MCF 10A (cell line): ENCODE measurements at regions not wholly inside any gene's neighbourhood (a gene's known extent, or its start where the extent isn't known, plus 50 kb on each side); places are given as distances from the start of the nearest gene placed in this dataset.

Source experiments
- BruUV-seq: library from RNA; stranded (reverse); fragments of 400-500 nt; replicated peaks from 2 replicates; lab custom pipeline; 2021; lab: Mats Ljungman, UMichigan
- CTCF ChIA-PET: fragments of 300-600 bp; sonication (Branson Sonifier 250); formaldehyde crosslinking; extraction: SDS; loops from one replicate; lab custom pipeline; 2021; ENCODE audit warnings: antibody characterized with exemption, inconsistent platforms; lab: Yijun Ruan, JAX
- POLR2A ChIA-PET: fragments of 300-600, 350-650 bp; sonication (Branson Sonifier 250); formaldehyde crosslinking; extraction: SDS; loops from one replicate; lab custom pipeline; 2020; ENCODE audit warnings: antibody characterized with exemption, inconsistent platforms; lab: Yijun Ruan, JAX
- DNase-seq: peaks from one replicate; pipeline ENCODE4 v3.0.0-alpha.2; 2018; ENCODE audit not compliant: unreplicated experiment
- H3K27ac Mint-ChIP-seq: one replicate; pipeline ENCODE4 v1.8.0; 2022; ENCODE audit warnings: mild to moderate bottlenecking, low read depth, mixed read lengths; ENCODE audit not compliant: unreplicated experiment
- H3K27me3 Mint-ChIP-seq: one replicate; pipeline ENCODE4 v1.8.0; 2022; ENCODE audit warnings: mixed read lengths; ENCODE audit not compliant: insufficient read depth, unreplicated experiment
- H3K36me3 Mint-ChIP-seq: one replicate; pipeline ENCODE4 v1.8.0; 2022; ENCODE audit warnings: mild to moderate bottlenecking, moderate library complexity, mixed read lengths; ENCODE audit not compliant: insufficient read depth, unreplicated experiment
- H3K4me1 Mint-ChIP-seq: one replicate; pipeline ENCODE4 v1.8.0; 2022; ENCODE audit warnings: mixed read lengths; ENCODE audit not compliant: insufficient read depth, unreplicated experiment
- H3K4me3 Mint-ChIP-seq: one replicate; pipeline ENCODE4 v1.8.0; 2022; ENCODE audit warnings: mild to moderate bottlenecking, moderate library complexity, mixed read lengths; ENCODE audit not compliant: unreplicated experiment
- H3K9me3 Mint-ChIP-seq: one replicate; pipeline ENCODE4 v1.8.0; 2022; ENCODE audit warnings: mixed read lengths; ENCODE audit not compliant: unreplicated experiment
- CTCF ChIP-seq: fragments of 200-600 bp; IDR thresholded peaks from one replicate; pipeline ENCODE4 v1.8.0; 2022; ENCODE audit warnings: antibody characterized with exemption, mild to moderate bottlenecking; ENCODE audit not compliant: unreplicated experiment
- intact Hi-C: fragments of 100-400 bp; cut with micrococcal nuclease; formaldehyde crosslinking; loops from 2 replicates; pipeline ENCODE4 v1.14.1; 2022

GRCh38 chr2:234300932-234301823, 195.7 kb downstream of the ARL4C start:
- no peak for TF ChIP-seq CTCF
- no peaks in the 10 kb centered on the region for H3K27me3 Mint-ChIP-seq
- H3K9me3 Mint-ChIP-seq = no peaks in the 10 kb centered on the region
- BruUV-seq = no TSS peak
- DNase-seq = no peak
- ChIA-PET CTCF (interaction anchor here (0.6 kb wide), 1 partner anchor 65 kb away, joined by 3 read pairs; no protein-coding TSS in a partner anchor), POLR2A (no interaction called here)
- no peak overlapping the region for H3K4me3 Mint-ChIP-seq
- peaks cover 29% of the 10 kb centered on the region for H3K4me1 Mint-ChIP-seq
- H3K27ac Mint-ChIP-seq = no peak overlapping the region
- H3K36me3 Mint-ChIP-seq = no peaks in the 10 kb centered on the region
- intact Hi-C loops = no loop called here

DNA sequence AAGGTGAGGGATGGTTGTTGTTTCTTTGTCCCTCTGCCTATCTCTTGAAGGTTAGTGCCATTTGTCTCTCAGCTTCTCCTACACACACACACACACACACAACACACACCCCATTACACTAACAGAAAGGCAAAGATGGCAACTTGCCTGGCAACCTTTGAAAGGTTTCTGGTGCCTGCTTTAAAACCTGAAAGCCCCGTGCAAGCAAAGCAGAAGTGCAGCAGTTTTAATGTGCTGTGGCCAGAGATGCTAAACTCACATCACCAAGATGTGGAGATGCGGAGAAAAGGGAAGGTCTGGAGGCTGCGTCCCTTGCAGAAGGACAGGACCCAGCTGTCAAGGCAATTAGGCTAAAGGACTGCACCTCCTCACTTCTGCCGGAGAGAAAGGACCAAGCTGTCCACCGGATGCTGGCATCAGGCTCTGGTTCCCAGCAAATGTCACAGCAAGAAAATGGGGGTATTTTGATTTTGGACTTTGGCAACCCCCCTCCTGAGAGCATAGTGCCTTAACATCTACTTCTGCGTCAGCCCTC, 196.4 kb downstream of the ARL4C start:
- ChIA-PET POLR2A (no interaction called here), CTCF (no interaction called here)
- H3K9me3 Mint-ChIP-seq = no peaks in the 10 kb centered on the region
- H3K27ac Mint-ChIP-seq = no peak overlapping the region
- no peaks in the 10 kb centered on the region for H3K27me3 Mint-ChIP-seq
- peaks cover 22% of the 10 kb centered on the region for H3K4me1 Mint-ChIP-seq
- DNase-seq = no peak
- TF ChIP-seq CTCF = no peak
- H3K36me3 Mint-ChIP-seq = no peaks in the 10 kb centered on the region
- intact Hi-C loops = no loop called here
- BruUV-seq = no TSS peak
- no peak overlapping the region for H3K4me3 Mint-ChIP-seq

GRCh38 chr2:234298918-234299317, 198.0 kb downstream of the ARL4C start:
- ChIA-PET CTCF (interaction anchor here (0.7 to 1.6 kb wide), 4 partner anchors 9 to 202 kb away, joined by 3 to 4 read pairs (median 4); partner anchors contain the start of gene ARL4C), POLR2A (no interaction called here)
- Mint-ChIP-seq H3K4me3 (no peak overlapping the region), H3K27me3 (no peaks in the 10 kb centered on the region), H3K36me3 (no peaks in the 10 kb centered on the region), H3K27ac (no peak overlapping the region), H3K4me1 (peaks cover 12% of the 10 kb centered on the region), H3K9me3 (no peaks in the 10 kb centered on the region)
- no TSS peak for BruUV-seq
- no peak for DNase-seq
- TF ChIP-seq CTCF = no peak
- intact Hi-C loops = no loop called here

- no peaks in the 10 kb centered on the region for H3K9me3 Mint-ChIP-seq
- POLR2A ChIA-PET = no interaction called here
- H3K4me3 Mint-ChIP-seq = no peak overlapping the region
- no peaks in the 10 kb centered on the region for H3K36me3 Mint-ChIP-seq
- CTCF ChIA-PET = no interaction called here
- peaks cover 9% of the 10 kb centered on the region for H3K4me1 Mint-ChIP-seq
- TF ChIP-seq CTCF = no peak
- H3K27ac Mint-ChIP-seq = no peak overlapping the region
- intact Hi-C loops = no loop called here
- H3K27me3 Mint-ChIP-seq = no peaks in the 10 kb centered on the region
- DNase-seq = no peak
- no TSS peak for BruUV-seq
Measured at GRCh38 chr2:234296991-234297390, 199.9 kb downstream of the ARL4C start.
